ENCODE measurements at regions not wholly inside any gene's neighbourhood (a gene's known extent, or its start where the extent isn't known, plus 50 kb on each side); places are given as distances from the start of the nearest gene placed in this dataset.

DNA sequence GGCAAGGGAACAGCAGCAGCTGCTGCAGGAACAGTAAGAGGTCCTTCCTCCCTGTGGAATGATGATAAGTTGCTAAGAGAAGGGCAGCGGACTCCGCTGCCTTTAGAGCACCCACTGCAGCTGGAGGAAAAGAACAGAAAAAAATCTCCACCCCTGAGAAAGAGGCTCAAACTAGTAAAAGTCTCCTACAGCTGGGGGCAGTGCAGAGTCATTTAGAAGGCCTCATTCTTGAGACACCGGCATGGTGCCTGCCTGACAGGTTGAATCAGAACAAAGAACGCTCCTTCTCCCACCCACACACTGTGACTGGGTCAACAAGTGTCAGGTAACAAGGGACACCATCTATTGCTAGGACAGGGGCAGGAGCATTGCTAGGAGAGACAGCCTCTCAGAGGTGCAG is 188.4 kb downstream of the ABHD5 start:
- no peak overlapping the region for H2BK5ac ChIP-seq (ENCODE audit: low read depth, low read length, poor library complexity, severe bottlenecking)
- H3K23ac ChIP-seq (ENCODE audit: low read depth, low read length) = no peak overlapping the region
- intact Hi-C loops (cut with micrococcal nuclease) = loop anchor here (10.0 kb wide), 1 partner anchor 254 kb away; the partner anchor contains the start of gene ANO10
- no peak overlapping the region for H3K14ac ChIP-seq (replicated peaks; ENCODE audit: low read depth, low read length)
- no peak overlapping the region for H4K5ac ChIP-seq (ENCODE audit: low read depth, low read length)
- peak overlapping the region; percentile 19 for H2AFZ ChIP-seq (replicated peaks; ENCODE audit: low read length, poor library complexity)
- dilution Hi-C loops (cut with HindIII; ENCODE audit: low sequenced_read_pairs, unreplicated experiment) = no loop called here
- H3K27me3 ChIP-seq (ENCODE audit: control insufficient read depth, insufficient read depth, low read length) = no peaks in the 10 kb centered on the region
- DNase-seq = no peak
- no CpG with 5 or more reads among the region's 4 CpGs for WGBS, 2 experiments (ENCODE audit: extremely low coverage in 2 of 2, insufficient read length in 1 of 2)
- H3K9me3 ChIP-seq (ENCODE audit: control insufficient read depth, insufficient read depth, low read length) = no peaks in the 10 kb centered on the region
- no peak overlapping the region for H3K4me2 ChIP-seq (ENCODE audit: low read depth, low read length)
- CTCF ChIA-PET = interaction anchor here (2.4 kb wide), 1 partner anchor 9 kb away, joined by 15 read pairs; no protein-coding TSS in a partner anchor
- POLR2A ChIA-PET (ENCODE audit: unreplicated experiment) = no interaction called here
- no peak overlapping the region for H3K18ac ChIP-seq (ENCODE audit: low read depth, low read length)
- H3K27ac ChIP-seq (ENCODE audit: insufficient read depth, low read length) = no peak overlapping the region
- no peak overlapping the region for H3K4ac ChIP-seq (ENCODE audit: low read depth, low read length)
- H2AK9ac ChIP-seq (replicated peaks; ENCODE audit: low read depth, low read length, poor library complexity) = no peak overlapping the region
- no TSS peak for BruUV-seq (replicated peaks)
- no peaks in the 10 kb centered on the region for H3K9me1 ChIP-seq (ENCODE audit: insufficient read depth, low read length)
- no peak overlapping the region for H2BK20ac ChIP-seq (ENCODE audit: low read depth, low read length)
- no peak overlapping the region for H4K8ac ChIP-seq (ENCODE audit: low read depth in 2 of 2, low read length in 2 of 2)
- no peak overlapping the region for H4K91ac ChIP-seq (ENCODE audit: insufficient read depth, low read depth, low read length)
- no peak overlapping the region for H3K4me3 ChIP-seq (ENCODE audit: insufficient read depth, low read depth, low read length)
- no peaks in the 10 kb centered on the region for H4K20me1 ChIP-seq (ENCODE audit: insufficient read depth, low read length)
- TF ChIP-seq MAFK (IDR thresholded peaks at IDR 0.05; ENCODE audit: low read depth, low read length) = no peak
- 0 out of 2 replicates have a peak, but pooled peaks have one; percentile 19 for TF ChIP-seq CTCF (conservative IDR thresholded peaks at IDR 0.05; ENCODE audit: low read depth, low read length)
- TF ChIP-seq BHLHE40 (IDR thresholded peaks at IDR 0.05; ENCODE audit: low read depth, low read length) = no peak
- no peak for TF ChIP-seq RFX5 (IDR thresholded peaks at IDR 0.05; ENCODE audit: low read depth, low read length)
- H3K9ac ChIP-seq (ENCODE audit: low read depth, low read length) = no peak overlapping the region
- H2BK15ac ChIP-seq (ENCODE audit: low read depth, low read length) = no peak overlapping the region
- no peak for ATAC-seq (ENCODE audit: low read depth)
- no peak overlapping the region for H2BK120ac ChIP-seq (ENCODE audit: low read depth, low read length)
- H3K36me3 ChIP-seq (ENCODE audit: control insufficient read depth, insufficient read depth, low read length) = no peaks in the 10 kb centered on the region
- in situ Hi-C loops (cut with MboI; ENCODE audit: low sequenced_read_pairs) = no loop called here
- no peak overlapping the region for H3K56ac ChIP-seq (ENCODE audit: extremely low read depth, insufficient read depth, low read length)
- no peaks in the 10 kb centered on the region for H3K79me1 ChIP-seq (ENCODE audit: low read depth in 1 of 2, low read length in 2 of 2)
- no peaks in the 10 kb centered on the region for H3K4me1 ChIP-seq (ENCODE audit: control insufficient read depth, insufficient read depth, low read length)
- no peak overlapping the region for H2AK5ac ChIP-seq (ENCODE audit: low read depth, low read length)

All from IMR-90 (cell line).